Epithelial cell of prostate (primary cell): ENCODE measurements at regions not wholly inside any gene's neighbourhood (a gene's known extent, or its start where the extent isn't known, plus 50 kb on each side); places are given as distances from the start of the nearest gene placed in this dataset.
"Not testable (repeated sequence)": the region's sequence is repeated elsewhere in the genome, so short reads cannot be mapped to it uniquely, and the experiment has no call there.

Source experiments
- DNase-seq: peaks from one replicate; pipeline ENCODE4 v3.0.0-alpha.2; 2011; ENCODE audit warnings: low read depth, low spot score
- H3K27ac ChIP-seq: fragments of 450-650 bp; 2 replicates; pipeline ENCODE4 v1.5.1; 2017; ENCODE audit warnings: mild to moderate bottlenecking

- no peak for DNase-seq
- no peak overlapping the region for H3K27ac ChIP-seq
These were observed 51.3 kb upstream of the EGFL6 start for GRCh38 chrX:13518126-13518525.

- no peak for DNase-seq
- no peak overlapping the region for H3K27ac ChIP-seq
These were observed 54.0 kb upstream of the EGFL6 start for GRCh38 chrX:13515211-13515930.

GRCh38 chrX:13511944-13512330 lies 57.5 kb upstream of the EGFL6 start:
- H3K27ac ChIP-seq: no peak overlapping the region
- DNase-seq: no peak

GRCh38 chrX:13511241-13511943 lies 58.0 kb upstream of the EGFL6 start:
- no peak overlapping the region for H3K27ac ChIP-seq
- DNase-seq: no peak

GRCh38 chrX:13507893-13508292 lies 61.5 kb upstream of the EGFL6 start:
- no peak for DNase-seq
- H3K27ac ChIP-seq: no peak overlapping the region

- DNase-seq: no peak
- no peak overlapping the region for H3K27ac ChIP-seq
These were observed 62.8 kb upstream of the EGFL6 start for GRCh38 chrX:13506574-13506973.

- no peak overlapping the region for H3K27ac ChIP-seq
- no peak for DNase-seq
These were observed 66.8 kb upstream of the EGFL6 start for GRCh38 chrX:13502590-13502989.

- no peak for DNase-seq
- no peak overlapping the region for H3K27ac ChIP-seq
These were observed 69.7 kb upstream of the EGFL6 start for GRCh38 chrX:13499736-13500135.

- DNase-seq: no peak
- H3K27ac ChIP-seq: no peak overlapping the region
These were observed 71.2 kb upstream of the EGFL6 start for GRCh38 chrX:13498238-13498637.

GRCh38 chrX:13495232-13495631 lies 74.2 kb upstream of the EGFL6 start:
- H3K27ac ChIP-seq: no peak overlapping the region
- DNase-seq: no peak

- no peak overlapping the region for H3K27ac ChIP-seq
- no peak for DNase-seq
These were observed 74.8 kb upstream of the EGFL6 start for GRCh38 chrX:13494562-13494961.

GRCh38 chrX:13493659-13494058 lies 75.7 kb upstream of the EGFL6 start:
- DNase-seq: no peak
- H3K27ac ChIP-seq: no peak overlapping the region

GRCh38 chrX:13492286-13492685 lies 77.1 kb upstream of the EGFL6 start:
- DNase-seq: no peak
- H3K27ac ChIP-seq: no peak overlapping the region

GRCh38 chrX:13491061-13491460 lies 78.3 kb upstream of the EGFL6 start:
- H3K27ac ChIP-seq: no peak overlapping the region
- DNase-seq: no peak

- peak overlapping the region; percentile 85 for H3K27ac ChIP-seq
- DNase-seq: peak; percentile 20
These were observed 79.9 kb upstream of the EGFL6 start for GRCh38 chrX:13489454-13489853.

GRCh38 chrX:13487731-13488505 lies 81.5 kb upstream of the EGFL6 start:
- peak overlapping the region; percentile 85 for H3K27ac ChIP-seq
- peak; percentile 70 for DNase-seq

- no peak for DNase-seq
- H3K27ac ChIP-seq: peak overlapping the region; percentile 25
These were observed 84.2 kb upstream of the EGFL6 start for GRCh38 chrX:13485167-13485566.

GRCh38 chrX:13483773-13484172 lies 85.6 kb upstream of the EGFL6 start:
- no peak for DNase-seq
- no peak overlapping the region for H3K27ac ChIP-seq

GRCh38 chrX:13482746-13483541 lies 86.5 kb upstream of the EGFL6 start:
- no peak for DNase-seq
- no peak overlapping the region for H3K27ac ChIP-seq

GRCh38 chrX:13480780-13481179 lies 88.6 kb upstream of the EGFL6 start:
- not testable (repeated sequence) for DNase-seq, H3K27ac ChIP-seq
